GM04504 (cell line): ENCODE measurements at regions not wholly inside any gene's neighbourhood (a gene's known extent, or its start where the extent isn't known, plus 50 kb on each side); places are given as distances from the start of the nearest gene placed in this dataset.

ENCODE experiments used
- DNase-seq: peaks from one replicate; pipeline ENCODE4 v3.0.0-alpha.2; 2012; ENCODE audit warnings: low read depth

GRCh38 chr6:79764747-79765146, 133.6 kb downstream of the SH3BGRL2 start:
- no peak for DNase-seq

DNA sequence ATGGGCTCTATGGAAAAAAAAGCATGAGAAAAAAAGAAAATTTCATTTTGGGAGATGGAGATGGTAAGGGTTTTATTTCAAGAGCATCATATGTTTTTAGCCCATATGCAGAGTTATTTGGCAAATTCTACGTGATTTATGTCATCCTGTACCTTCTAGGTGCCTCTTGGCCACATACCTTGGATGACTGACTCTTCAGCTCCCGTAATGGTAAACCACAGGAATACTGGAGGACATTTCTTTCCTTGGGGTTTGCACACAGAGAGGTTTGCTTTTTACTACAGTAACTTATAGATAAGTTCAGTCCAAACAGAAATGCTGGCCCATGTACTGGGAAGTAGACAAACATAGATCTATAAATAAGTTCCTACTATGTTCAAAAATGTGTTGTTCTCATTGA, 132.2 kb downstream of the SH3BGRL2 start:
- no peak for DNase-seq

DNA sequence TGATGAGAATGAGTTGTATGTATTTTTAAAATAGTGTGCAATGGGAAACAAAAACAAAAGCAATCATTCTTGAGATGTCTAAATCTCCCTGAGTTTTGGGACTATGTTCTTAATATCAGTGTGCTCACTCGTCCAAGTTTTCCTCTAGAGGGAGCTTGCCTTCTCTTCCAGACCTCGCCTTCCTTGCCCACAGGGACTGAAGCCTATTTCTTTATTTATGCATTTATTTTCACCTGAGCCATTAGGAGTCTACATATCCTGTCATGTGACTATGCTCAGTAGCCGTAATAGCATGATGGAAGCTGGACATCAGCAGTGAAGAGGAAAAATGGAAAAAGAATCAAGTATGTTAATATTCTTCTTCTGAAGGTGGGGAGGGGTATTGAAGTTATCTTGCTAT, 131.2 kb downstream of the SH3BGRL2 start:
- DNase-seq: no peak

- DNase-seq: no peak
These were observed 125.4 kb downstream of the SH3BGRL2 start for GRCh38 chr6:79756496-79756895.

- no peak for DNase-seq
These were observed 124.8 kb downstream of the SH3BGRL2 start for GRCh38 chr6:79755967-79756366.
